MCF 10A (cell line): ENCODE measurements at regions not wholly inside any gene's neighbourhood (a gene's known extent, or its start where the extent isn't known, plus 50 kb on each side); places are given as distances from the start of the nearest gene placed in this dataset.

Experiments
- BruUV-seq: library from RNA; stranded (reverse); fragments of 400-500 nt; replicated peaks from 2 replicates; lab custom pipeline; 2021; lab: Mats Ljungman, UMichigan
- CTCF ChIA-PET: fragments of 300-600 bp; sonication (Branson Sonifier 250); formaldehyde crosslinking; extraction: SDS; loops from one replicate; lab custom pipeline; 2021; ENCODE audit warnings: antibody characterized with exemption, inconsistent platforms; lab: Yijun Ruan, JAX
- POLR2A ChIA-PET: fragments of 300-600, 350-650 bp; sonication (Branson Sonifier 250); formaldehyde crosslinking; extraction: SDS; loops from one replicate; lab custom pipeline; 2020; ENCODE audit warnings: antibody characterized with exemption, inconsistent platforms; lab: Yijun Ruan, JAX
- DNase-seq: peaks from one replicate; pipeline ENCODE4 v3.0.0-alpha.2; 2018; ENCODE audit not compliant: unreplicated experiment
- H3K27ac Mint-ChIP-seq: one replicate; pipeline ENCODE4 v1.8.0; 2022; ENCODE audit warnings: mild to moderate bottlenecking, low read depth, mixed read lengths; ENCODE audit not compliant: unreplicated experiment
- H3K27me3 Mint-ChIP-seq: one replicate; pipeline ENCODE4 v1.8.0; 2022; ENCODE audit warnings: mixed read lengths; ENCODE audit not compliant: insufficient read depth, unreplicated experiment
- H3K36me3 Mint-ChIP-seq: one replicate; pipeline ENCODE4 v1.8.0; 2022; ENCODE audit warnings: mild to moderate bottlenecking, moderate library complexity, mixed read lengths; ENCODE audit not compliant: insufficient read depth, unreplicated experiment
- H3K4me1 Mint-ChIP-seq: one replicate; pipeline ENCODE4 v1.8.0; 2022; ENCODE audit warnings: mixed read lengths; ENCODE audit not compliant: insufficient read depth, unreplicated experiment
- H3K4me3 Mint-ChIP-seq: one replicate; pipeline ENCODE4 v1.8.0; 2022; ENCODE audit warnings: mild to moderate bottlenecking, moderate library complexity, mixed read lengths; ENCODE audit not compliant: unreplicated experiment
- H3K9me3 Mint-ChIP-seq: one replicate; pipeline ENCODE4 v1.8.0; 2022; ENCODE audit warnings: mixed read lengths; ENCODE audit not compliant: unreplicated experiment
- intact Hi-C: fragments of 100-400 bp; cut with micrococcal nuclease; formaldehyde crosslinking; loops from 2 replicates; pipeline ENCODE4 v1.14.1; 2022
- TF ChIP-seq, protein P1 (sequence below): fragments of 200-600 bp; IDR thresholded peaks from one replicate; pipeline ENCODE4 v1.8.0; 2022; ENCODE audit warnings: antibody characterized with exemption, mild to moderate bottlenecking; ENCODE audit not compliant: unreplicated experiment

DNA sequence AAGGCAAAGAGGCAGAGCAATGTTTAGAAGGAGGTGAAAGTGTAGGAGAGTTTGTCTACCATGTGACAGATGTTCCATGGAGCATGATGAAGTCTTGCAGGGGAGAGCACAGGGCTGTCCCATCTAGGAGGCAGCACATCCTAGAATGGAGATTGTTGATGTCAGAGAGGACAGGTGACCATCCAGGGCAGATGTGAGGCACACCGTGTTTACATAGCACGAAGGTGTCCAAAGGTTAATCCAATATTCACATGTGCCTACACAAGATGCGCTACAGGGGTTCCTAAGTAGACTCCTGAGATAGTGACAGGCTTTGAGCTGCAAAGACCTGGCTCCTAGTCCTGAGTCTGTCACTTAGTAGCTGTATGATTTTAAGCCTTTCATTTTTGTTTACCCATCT, 219.3 kb upstream of the SLCO3A1 start:
- Mint-ChIP-seq H3K27me3 (no peaks in the 10 kb centered on the region), H3K4me3 (no peak overlapping the region), H3K4me1 (no peaks in the 10 kb centered on the region), H3K9me3 (no peaks in the 10 kb centered on the region), H3K36me3 (no peaks in the 10 kb centered on the region), H3K27ac (no peak overlapping the region)
- TF ChIP-seq, protein P1, sequence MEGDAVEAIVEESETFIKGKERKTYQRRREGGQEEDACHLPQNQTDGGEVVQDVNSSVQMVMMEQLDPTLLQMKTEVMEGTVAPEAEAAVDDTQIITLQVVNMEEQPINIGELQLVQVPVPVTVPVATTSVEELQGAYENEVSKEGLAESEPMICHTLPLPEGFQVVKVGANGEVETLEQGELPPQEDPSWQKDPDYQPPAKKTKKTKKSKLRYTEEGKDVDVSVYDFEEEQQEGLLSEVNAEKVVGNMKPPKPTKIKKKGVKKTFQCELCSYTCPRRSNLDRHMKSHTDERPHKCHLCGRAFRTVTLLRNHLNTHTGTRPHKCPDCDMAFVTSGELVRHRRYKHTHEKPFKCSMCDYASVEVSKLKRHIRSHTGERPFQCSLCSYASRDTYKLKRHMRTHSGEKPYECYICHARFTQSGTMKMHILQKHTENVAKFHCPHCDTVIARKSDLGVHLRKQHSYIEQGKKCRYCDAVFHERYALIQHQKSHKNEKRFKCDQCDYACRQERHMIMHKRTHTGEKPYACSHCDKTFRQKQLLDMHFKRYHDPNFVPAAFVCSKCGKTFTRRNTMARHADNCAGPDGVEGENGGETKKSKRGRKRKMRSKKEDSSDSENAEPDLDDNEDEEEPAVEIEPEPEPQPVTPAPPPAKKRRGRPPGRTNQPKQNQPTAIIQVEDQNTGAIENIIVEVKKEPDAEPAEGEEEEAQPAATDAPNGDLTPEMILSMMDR: no peak
- no peak for DNase-seq
- intact Hi-C loops: no loop called here
- no TSS peak for BruUV-seq
- POLR2A ChIA-PET: no interaction called here
- CTCF ChIA-PET: no interaction called here

DNA sequence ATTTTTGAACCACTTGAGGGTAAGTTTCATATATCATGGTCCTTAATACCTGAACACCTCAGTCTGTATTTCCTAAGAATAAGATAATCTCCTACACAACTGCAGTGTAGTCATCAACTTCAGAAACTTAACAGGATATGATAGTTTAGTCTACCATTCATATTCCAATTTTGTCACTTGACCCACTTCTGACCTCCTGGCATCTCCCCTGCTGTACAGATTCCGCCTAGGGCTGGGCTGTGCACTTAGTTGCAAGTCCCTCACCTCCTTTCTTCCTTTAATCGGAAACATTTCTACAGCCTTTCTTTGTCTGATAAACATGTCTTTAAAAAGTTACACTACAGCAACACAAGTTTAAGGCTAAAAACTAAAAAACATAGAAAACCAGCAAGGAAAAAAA, 218.4 kb upstream of the SLCO3A1 start:
- ChIA-PET POLR2A (interaction anchor here (1.2 kb wide), 1 partner anchor 10 kb away, joined by 4 read pairs; no protein-coding TSS in a partner anchor), CTCF (no interaction called here)
- intact Hi-C loops: no loop called here
- no TSS peak for BruUV-seq
- Mint-ChIP-seq H3K4me1 (no peaks in the 10 kb centered on the region), H3K9me3 (no peaks in the 10 kb centered on the region), H3K27ac (no peak overlapping the region), H3K4me3 (no peak overlapping the region), H3K27me3 (no peaks in the 10 kb centered on the region), H3K36me3 (no peaks in the 10 kb centered on the region)
- TF ChIP-seq, protein P1: no peak
- DNase-seq: no peak

DNA sequence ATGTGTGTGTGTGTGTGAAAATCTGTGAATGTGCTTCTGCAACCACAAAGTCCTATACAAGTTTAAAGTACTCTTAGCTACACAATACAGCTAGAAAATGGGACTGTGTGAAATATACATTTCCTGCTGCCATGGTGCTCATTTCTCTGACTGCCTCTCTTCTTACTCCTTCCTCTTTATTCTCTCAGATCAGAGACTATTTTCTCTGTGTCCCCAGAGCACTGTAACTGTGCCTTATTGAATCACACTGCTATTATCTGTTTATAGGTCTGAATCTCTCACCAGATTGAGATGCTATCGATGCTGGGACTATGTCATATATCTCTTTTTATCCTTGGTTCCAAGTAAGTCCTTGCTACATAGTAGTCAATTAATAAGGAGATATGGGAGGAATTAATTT, 217.9 kb upstream of the SLCO3A1 start:
- Mint-ChIP-seq H3K27me3 (no peaks in the 10 kb centered on the region), H3K4me1 (no peaks in the 10 kb centered on the region), H3K27ac (no peak overlapping the region), H3K4me3 (no peak overlapping the region), H3K9me3 (no peaks in the 10 kb centered on the region), H3K36me3 (no peaks in the 10 kb centered on the region)
- ChIA-PET POLR2A (interaction anchor here (1.2 kb wide), 1 partner anchor 11 kb away, joined by 4 read pairs; no protein-coding TSS in a partner anchor), CTCF (no interaction called here)
- intact Hi-C loops: no loop called here
- no TSS peak for BruUV-seq
- DNase-seq: no peak
- TF ChIP-seq, protein P1: no peak

DNA sequence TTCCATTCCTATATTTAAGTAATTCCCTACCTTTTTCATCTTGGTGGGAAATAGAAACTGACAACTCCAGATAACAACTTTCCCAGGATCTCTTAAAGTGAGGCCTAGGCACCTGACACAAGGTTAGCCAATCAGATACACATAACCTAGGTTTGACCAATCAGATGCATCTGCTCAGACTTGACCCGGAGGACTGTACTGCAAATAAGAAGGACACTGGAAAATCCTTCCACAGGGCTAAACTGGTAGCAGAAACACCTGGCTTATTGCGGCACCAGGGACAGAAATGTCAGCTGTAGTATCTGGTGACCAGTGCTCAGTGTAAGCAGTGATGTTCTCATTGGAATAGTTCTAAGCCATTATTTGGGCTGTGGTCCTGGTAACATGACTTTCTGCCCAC, 204.5 kb upstream of the SLCO3A1 start:
- ChIA-PET CTCF (no interaction called here), POLR2A (no interaction called here)
- intact Hi-C loops: no loop called here
- no peaks in the 10 kb centered on the region for H3K4me1 Mint-ChIP-seq
- no peak overlapping the region for H3K27ac Mint-ChIP-seq
- no peaks in the 10 kb centered on the region for H3K9me3 Mint-ChIP-seq
- BruUV-seq: no TSS peak
- TF ChIP-seq, protein P1: no peak
- DNase-seq: no peak
- no peak overlapping the region for H3K4me3 Mint-ChIP-seq
- H3K36me3 Mint-ChIP-seq: no peaks in the 10 kb centered on the region
- H3K27me3 Mint-ChIP-seq: no peaks in the 10 kb centered on the region
